ENCODE measurements at regions not wholly inside any gene's neighbourhood (a gene's known extent, or its start where the extent isn't known, plus 50 kb on each side); places are given as distances from the start of the nearest gene placed in this dataset.

DNA sequence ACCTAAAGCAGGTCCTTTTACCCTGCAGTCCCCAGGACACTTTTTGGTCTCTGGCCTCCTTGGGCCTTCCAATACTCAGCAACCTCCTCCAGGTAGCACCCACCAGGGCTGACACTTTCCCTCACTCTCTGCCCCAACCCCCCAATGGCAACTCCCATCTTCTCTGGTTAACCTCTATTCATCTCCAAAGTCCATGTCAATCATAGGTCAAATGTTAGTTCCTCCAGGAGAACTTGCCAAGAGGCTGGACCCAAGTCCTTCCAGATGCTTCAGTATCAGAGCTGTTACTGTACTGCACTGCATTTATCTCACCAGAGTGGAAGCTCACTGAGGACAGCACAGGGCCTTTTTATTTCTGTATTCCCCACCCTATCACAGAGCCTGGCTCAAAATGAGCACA is 295.0 kb upstream of the KLF14 start:
- peak overlapping the region; percentile 5 for H3K27ac ChIP-seq (ENCODE audit: low read length)
- peaks cover 97% of the 10 kb centered on the region for H3K79me2 ChIP-seq (ENCODE audit: insufficient read depth, low read length)
- TF ChIP-seq, protein P1, sequence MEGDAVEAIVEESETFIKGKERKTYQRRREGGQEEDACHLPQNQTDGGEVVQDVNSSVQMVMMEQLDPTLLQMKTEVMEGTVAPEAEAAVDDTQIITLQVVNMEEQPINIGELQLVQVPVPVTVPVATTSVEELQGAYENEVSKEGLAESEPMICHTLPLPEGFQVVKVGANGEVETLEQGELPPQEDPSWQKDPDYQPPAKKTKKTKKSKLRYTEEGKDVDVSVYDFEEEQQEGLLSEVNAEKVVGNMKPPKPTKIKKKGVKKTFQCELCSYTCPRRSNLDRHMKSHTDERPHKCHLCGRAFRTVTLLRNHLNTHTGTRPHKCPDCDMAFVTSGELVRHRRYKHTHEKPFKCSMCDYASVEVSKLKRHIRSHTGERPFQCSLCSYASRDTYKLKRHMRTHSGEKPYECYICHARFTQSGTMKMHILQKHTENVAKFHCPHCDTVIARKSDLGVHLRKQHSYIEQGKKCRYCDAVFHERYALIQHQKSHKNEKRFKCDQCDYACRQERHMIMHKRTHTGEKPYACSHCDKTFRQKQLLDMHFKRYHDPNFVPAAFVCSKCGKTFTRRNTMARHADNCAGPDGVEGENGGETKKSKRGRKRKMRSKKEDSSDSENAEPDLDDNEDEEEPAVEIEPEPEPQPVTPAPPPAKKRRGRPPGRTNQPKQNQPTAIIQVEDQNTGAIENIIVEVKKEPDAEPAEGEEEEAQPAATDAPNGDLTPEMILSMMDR (IDR thresholded peaks at IDR 0.05; ENCODE audit: borderline replicate concordance, extremely low read depth, low read length, poor library complexity, severe bottlenecking), result no peak
- no peak for TF ChIP-seq EZH2 (IDR thresholded peaks at IDR 0.05; ENCODE audit: borderline replicate concordance, low read depth, low read length, severe bottlenecking)
- peaks cover 29% of the 10 kb centered on the region; the same call in 1 of the 2 replicates for H4K20me1 ChIP-seq (ENCODE audit: insufficient read depth, low read length)
- no peak overlapping the region for H3K4me2 ChIP-seq (ENCODE audit: insufficient read depth, low read length)
- no peak overlapping the region for H3K4me3 ChIP-seq (ENCODE audit: low read depth in 1 of 2, low read length in 2 of 2)
- ATAC-seq (ENCODE audit: insufficient read depth, low read depth), result no peak
- no peak overlapping the region for H2AFZ ChIP-seq (ENCODE audit: low read depth, low read length)
- H3K9me3 ChIP-seq (ENCODE audit: insufficient read depth, low read length, severe bottlenecking), result no peaks in the 10 kb centered on the region
- H3K36me3 ChIP-seq (ENCODE audit: insufficient read depth, low read length), result 0 out of 2 replicates have a peak, but pooled peaks cover 4% of the 10 kb centered on the region
- no peak for DNase-seq
- H3K27me3 ChIP-seq (ENCODE audit: insufficient read depth, low read length, poor library complexity), result no peaks in the 10 kb centered on the region
- H3K9ac ChIP-seq (ENCODE audit: low read depth, low read length), result no peak overlapping the region
- H3K4me1 ChIP-seq (ENCODE audit: insufficient read depth, low read length), result peaks cover 47% of the 10 kb centered on the region

DNA sequence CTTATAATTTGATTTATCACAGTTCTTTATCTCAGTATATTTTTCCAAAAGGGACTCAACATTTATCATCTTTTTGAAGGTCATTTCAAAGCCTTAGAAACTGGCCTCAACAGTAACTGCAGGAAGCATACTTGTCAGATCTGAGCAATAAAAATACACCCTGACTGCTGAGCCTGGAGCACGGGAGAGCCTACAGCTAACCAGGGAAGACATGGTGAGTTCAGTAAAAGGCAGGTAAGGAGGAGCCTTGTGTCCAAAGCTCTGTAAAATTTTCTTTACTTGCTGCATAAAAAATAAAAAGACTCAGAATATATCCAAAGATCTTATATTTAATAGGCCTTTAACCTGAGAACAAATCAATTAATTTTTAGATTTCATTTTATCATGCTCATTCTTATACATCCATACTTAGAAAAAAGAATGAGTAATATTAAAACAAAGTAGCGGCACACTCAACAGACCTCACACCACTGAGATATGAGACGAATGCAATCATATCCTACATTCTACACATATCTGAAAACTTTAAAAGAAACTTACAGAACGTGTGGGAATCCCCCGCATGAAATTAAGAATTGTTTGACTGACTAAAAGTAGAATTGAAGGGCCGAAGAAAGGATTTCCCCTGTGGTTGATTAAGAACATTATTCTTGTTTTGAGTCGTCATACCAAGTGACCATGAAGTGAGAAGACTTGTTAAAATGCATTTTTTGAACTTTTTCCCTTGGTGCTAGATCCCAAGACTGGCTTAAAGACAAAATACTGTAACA is 296.4 kb upstream of the MKLN1 start:
- Histone ChIP-seq H3K4me3 (ENCODE audit: low read depth in 1 of 2, low read length in 2 of 2) (no peak overlapping the region), H3K27ac (ENCODE audit: low read length) (0 out of 2 replicates have a peak overlapping the region, but pooled peaks have one; percentile 29), H3K4me2 (ENCODE audit: insufficient read depth, low read length) (no peak overlapping the region), H3K27me3 (ENCODE audit: insufficient read depth, low read length, poor library complexity) (no peaks in the 10 kb centered on the region), H2AFZ (ENCODE audit: low read depth, low read length) (no peak overlapping the region), H3K9me3 (ENCODE audit: insufficient read depth, low read length, severe bottlenecking) (no peaks in the 10 kb centered on the region), H4K20me1 (ENCODE audit: insufficient read depth, low read length) (peaks cover 28% of the 10 kb centered on the region; the same call in 1 of the 2 replicates), H3K9ac (ENCODE audit: low read depth, low read length) (no peak overlapping the region), H3K36me3 (ENCODE audit: insufficient read depth, low read length) (0 out of 2 replicates have a peak, but pooled peaks cover 4% of the 10 kb centered on the region), H3K4me1 (ENCODE audit: insufficient read depth, low read length) (peaks cover 63% of the 10 kb centered on the region), H3K79me2 (ENCODE audit: insufficient read depth, low read length) (peaks cover 95% of the 10 kb centered on the region)
- DNase-seq (no peak), ATAC-seq (ENCODE audit: insufficient read depth, low read depth) (no peak)
- no peak for TF ChIP-seq EZH2 (IDR thresholded peaks at IDR 0.05; ENCODE audit: borderline replicate concordance, low read depth, low read length, severe bottlenecking)
- TF ChIP-seq, protein P1 (IDR thresholded peaks at IDR 0.05; ENCODE audit: borderline replicate concordance, extremely low read depth, low read length, poor library complexity, severe bottlenecking), result no peak

DNA sequence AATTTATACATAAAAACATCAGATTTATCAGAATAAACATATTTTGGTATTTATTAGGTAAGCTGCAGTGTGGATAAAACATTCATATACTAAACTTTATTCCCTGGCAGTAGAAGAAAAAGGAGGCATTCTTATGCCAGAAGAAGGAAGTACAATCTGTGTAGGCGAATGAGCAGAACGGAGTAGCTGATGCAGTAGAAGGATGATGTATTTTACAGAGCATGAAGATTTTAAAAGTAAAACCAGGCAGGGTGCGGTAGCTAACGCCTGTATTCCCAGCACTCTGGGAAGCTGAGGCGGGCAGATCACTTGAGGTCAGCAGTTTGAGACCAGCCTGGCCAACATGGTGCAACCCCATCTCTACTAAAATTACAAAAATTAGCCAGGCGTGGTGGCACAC is 294.9 kb upstream of the MKLN1 start:
- ATAC-seq (ENCODE audit: insufficient read depth, low read depth), result no peak
- TF ChIP-seq EZH2 (IDR thresholded peaks at IDR 0.05; ENCODE audit: borderline replicate concordance, low read depth, low read length, severe bottlenecking), result no peak
- TF ChIP-seq, protein P1 (IDR thresholded peaks at IDR 0.05; ENCODE audit: borderline replicate concordance, extremely low read depth, low read length, poor library complexity, severe bottlenecking), result no peak
- H3K4me2 ChIP-seq (ENCODE audit: insufficient read depth, low read length), result no peak overlapping the region
- H4K20me1 ChIP-seq (ENCODE audit: insufficient read depth, low read length), result peaks cover 19% of the 10 kb centered on the region; the same call in 1 of the 2 replicates
- no peak overlapping the region for H3K4me3 ChIP-seq (ENCODE audit: low read depth in 1 of 2, low read length in 2 of 2)
- no peak overlapping the region for H3K27ac ChIP-seq (ENCODE audit: low read length)
- DNase-seq, result no peak
- peaks cover 51% of the 10 kb centered on the region for H3K4me1 ChIP-seq (ENCODE audit: insufficient read depth, low read length)
- no peaks in the 10 kb centered on the region for H3K27me3 ChIP-seq (ENCODE audit: insufficient read depth, low read length, poor library complexity)
- H3K36me3 ChIP-seq (ENCODE audit: insufficient read depth, low read length), result 0 out of 2 replicates have a peak, but pooled peaks cover 4% of the 10 kb centered on the region
- H3K9ac ChIP-seq (ENCODE audit: low read depth, low read length), result no peak overlapping the region
- peaks cover 95% of the 10 kb centered on the region for H3K79me2 ChIP-seq (ENCODE audit: insufficient read depth, low read length)
- no peak overlapping the region for H2AFZ ChIP-seq (ENCODE audit: low read depth, low read length)
- H3K9me3 ChIP-seq (ENCODE audit: insufficient read depth, low read length, severe bottlenecking), result no peaks in the 10 kb centered on the region
